SK-N-SH treated with all-trans-retinoic acid at 6 μM for 48 hours (cell line): ENCODE measurements at regions not wholly inside any gene's neighbourhood (a gene's known extent, or its start where the extent isn't known, plus 50 kb on each side); places are given as distances from the start of the nearest gene placed in this dataset.

Experiments used
- ARNTL ChIP-seq: fragments of 450-650 bp; formaldehyde crosslinking; IDR thresholded peaks from 2 replicates; pipeline ENCODE4 v1.5.0; 2020; ENCODE audit warnings: low read depth, mild to moderate bottlenecking, moderate library complexity, borderline replicate concordance
- CSRNP3 ChIP-seq: fragments of 250-450 bp; sonication (Bioruptor Pico); IDR thresholded peaks from 2 replicates; pipeline ENCODE4 v1.5.1; 2021; ENCODE audit warnings: mild to moderate bottlenecking, moderate library complexity
- GLIS3 ChIP-seq: fragments of 250-450 bp; sonication (Bioruptor Pico); IDR thresholded peaks from 2 replicates; pipeline ENCODE4 v1.5.0; 2020; ENCODE audit warnings: mild to moderate bottlenecking, moderate library complexity
- ISL1 ChIP-seq: fragments of 250-450 bp; sonication (Bioruptor Pico); IDR thresholded peaks from 2 replicates; pipeline ENCODE4 v2.1.2; 2022; ENCODE audit warnings: mild to moderate bottlenecking, moderate library complexity
- PATZ1 ChIP-seq: fragments of 250-450 bp; sonication (Bioruptor Pico); IDR thresholded peaks from 2 replicates; pipeline ENCODE4 v1.8.0; 2020; ENCODE audit warnings: mild to moderate bottlenecking, moderate library complexity, borderline replicate concordance
- POU6F1 ChIP-seq: fragments of 250-450 bp; sonication (Bioruptor Pico); IDR thresholded peaks from 2 replicates; pipeline ENCODE4 v1.8.0; 2021; ENCODE audit warnings: low read depth, mild to moderate bottlenecking, moderate library complexity, borderline replicate concordance
- PPARA ChIP-seq: fragments of 250-450 bp; sonication (Bioruptor Pico); IDR thresholded peaks from 2 replicates; pipeline ENCODE4 v1.5.0; 2020; ENCODE audit warnings: mild to moderate bottlenecking, borderline replicate concordance
- RARB ChIP-seq: fragments of 250-450 bp; sonication (Bioruptor Pico); IDR thresholded peaks from 2 replicates; pipeline ENCODE4 v1.8.0; 2021; ENCODE audit warnings: mild to moderate bottlenecking, moderate library complexity
- SNAI2 ChIP-seq: fragments of 250-450 bp; sonication (Bioruptor Pico); IDR thresholded peaks from 2 replicates; pipeline ENCODE4 v1.5.0; 2020; ENCODE audit warnings: mild to moderate bottlenecking, moderate library complexity
- TCF4 ChIP-seq: fragments of 250-450 bp; sonication (Bioruptor Pico); IDR thresholded peaks from 2 replicates; pipeline ENCODE4 v1.8.0; 2021; ENCODE audit warnings: mild to moderate bottlenecking, moderate library complexity, borderline replicate concordance
- TSHZ2 ChIP-seq: fragments of 250-450 bp; sonication (Bioruptor Pico); IDR thresholded peaks from 2 replicates; pipeline ENCODE4 v1.5.0; 2020; ENCODE audit warnings: mild to moderate bottlenecking, moderate library complexity
- ZFP3 ChIP-seq: fragments of 250-450 bp; sonication (Bioruptor Pico); IDR thresholded peaks from 2 replicates; pipeline ENCODE4 v1.5.0; 2020; ENCODE audit warnings: mild to moderate bottlenecking, moderate library complexity

- TF ChIP-seq PATZ1 (no peak), ARNTL (no peak), TSHZ2 (CRISPR knock-in tag) (no peak), ZFP3 (CRISPR knock-in tag) (no peak), POU6F1 (no peak), GLIS3 (CRISPR knock-in tag) (no peak), TCF4 (CRISPR knock-in tag) (no peak), ISL1 (CRISPR knock-in tag) (no peak), PPARA (no peak), RARB (CRISPR knock-in tag) (no peak), CSRNP3 (no peak), SNAI2 (no peak)
Measured at GRCh38 chr4:114472269-114473032, 126.2 kb upstream of the UGT8 start.
